ENCODE measurements at regions not wholly inside any gene's neighbourhood (a gene's known extent, or its start where the extent isn't known, plus 50 kb on each side); places are given as distances from the start of the nearest gene placed in this dataset.
"Not testable (repeated sequence)": the region's sequence is repeated elsewhere in the genome, so short reads cannot be mapped to it uniquely, and the experiment has no call there.

DNA sequence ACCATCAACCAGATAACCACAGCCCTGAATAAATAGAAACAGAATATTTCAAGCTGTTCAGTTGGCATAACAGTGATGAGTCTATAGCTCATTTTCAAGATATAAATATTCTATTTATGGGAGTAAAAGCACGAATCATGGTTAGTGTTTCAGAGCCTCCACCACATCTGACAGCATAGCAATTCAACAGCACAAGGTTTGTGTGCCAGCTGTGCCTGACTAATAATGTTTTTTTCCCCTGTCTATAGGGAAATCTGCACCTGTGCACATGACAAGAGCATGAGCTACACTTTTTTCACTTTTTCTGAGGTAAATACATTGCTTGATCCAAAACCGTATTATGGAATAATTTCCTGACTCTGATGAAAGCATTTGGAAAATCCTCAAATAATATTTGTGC lies 251.3 kb downstream of the RPIA start:
- no peak for TF ChIP-seq GATA1 (IDR thresholded peaks at IDR 0.05; ENCODE audit: low read depth, low read length)
- TF ChIP-seq POLR2A (IDR thresholded peaks at IDR 0.05; ENCODE audit: low read length) = no peak
- no peak for DNase-seq

DNA sequence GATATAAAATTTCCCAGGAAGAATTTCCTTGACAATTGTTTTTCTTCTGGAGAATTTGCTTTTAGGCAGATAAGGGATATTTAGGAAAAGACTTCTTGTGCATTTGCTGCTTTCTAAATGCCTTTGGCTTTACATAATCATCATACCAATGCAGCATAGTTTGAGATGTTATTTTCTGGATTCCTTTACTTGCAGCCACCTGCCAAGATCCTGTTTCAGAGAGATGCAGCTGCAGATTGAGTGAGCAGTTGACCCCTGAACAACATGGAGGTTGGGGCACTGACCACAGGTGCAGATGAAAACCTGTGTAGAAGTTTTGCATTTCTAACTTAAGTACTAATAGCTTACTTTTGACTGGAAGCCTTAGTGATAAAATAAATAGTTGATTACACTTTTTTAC lies 257.9 kb downstream of the RPIA start:
- no peak for TF ChIP-seq GATA1 (IDR thresholded peaks at IDR 0.05; ENCODE audit: low read depth, low read length)
- no peak for DNase-seq

DNA sequence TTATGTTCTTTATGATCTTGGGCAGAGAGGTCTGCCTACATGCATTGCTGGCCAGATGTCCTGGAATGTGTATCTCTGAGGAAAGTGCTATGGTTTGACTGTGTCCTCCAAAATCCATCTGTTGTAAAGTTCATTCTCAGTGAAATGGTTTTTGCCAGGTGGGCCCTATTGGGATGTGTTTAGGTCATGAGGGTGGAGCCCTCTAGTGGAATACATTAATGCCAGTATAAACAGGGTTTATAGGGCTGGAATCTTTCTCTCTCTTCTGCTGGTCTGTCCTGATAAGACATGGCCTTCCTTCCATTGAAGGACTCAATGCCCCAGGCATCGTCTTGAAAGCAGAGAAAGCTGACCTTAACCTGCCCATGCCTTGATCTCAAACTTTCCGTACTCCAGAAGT lies 258.5 kb downstream of the RPIA start:
- TF ChIP-seq GATA1 (IDR thresholded peaks at IDR 0.05; ENCODE audit: low read depth, low read length) (no peak), POLR2A (IDR thresholded peaks at IDR 0.05; ENCODE audit: low read length) (no peak)
- peak; percentile 14 to 28 for DNase-seq

DNA sequence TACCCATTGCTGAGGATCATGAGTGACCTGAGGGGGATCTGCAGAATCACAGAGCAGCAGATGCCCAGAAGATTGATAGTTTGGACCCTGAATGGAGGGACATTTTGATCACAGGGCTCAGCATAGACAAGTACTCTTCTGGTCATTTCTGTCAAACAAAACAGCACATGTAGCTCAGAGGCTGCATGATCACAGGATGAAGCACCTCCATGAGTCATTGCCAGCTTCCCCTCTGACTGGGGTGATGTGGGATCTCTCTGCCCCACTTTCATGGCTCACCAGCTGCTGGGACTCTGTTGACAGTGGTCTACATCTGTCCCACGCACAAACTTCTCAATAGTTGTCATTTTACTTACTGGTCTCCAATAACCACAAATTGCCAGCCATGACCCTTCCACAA lies 264.1 kb downstream of the RPIA start:
- no peak for DNase-seq
- TF ChIP-seq POLR2A (IDR thresholded peaks at IDR 0.05; ENCODE audit: low read length) (no peak), GATA1 (IDR thresholded peaks at IDR 0.05; ENCODE audit: low read depth, low read length) (no peak)

DNA sequence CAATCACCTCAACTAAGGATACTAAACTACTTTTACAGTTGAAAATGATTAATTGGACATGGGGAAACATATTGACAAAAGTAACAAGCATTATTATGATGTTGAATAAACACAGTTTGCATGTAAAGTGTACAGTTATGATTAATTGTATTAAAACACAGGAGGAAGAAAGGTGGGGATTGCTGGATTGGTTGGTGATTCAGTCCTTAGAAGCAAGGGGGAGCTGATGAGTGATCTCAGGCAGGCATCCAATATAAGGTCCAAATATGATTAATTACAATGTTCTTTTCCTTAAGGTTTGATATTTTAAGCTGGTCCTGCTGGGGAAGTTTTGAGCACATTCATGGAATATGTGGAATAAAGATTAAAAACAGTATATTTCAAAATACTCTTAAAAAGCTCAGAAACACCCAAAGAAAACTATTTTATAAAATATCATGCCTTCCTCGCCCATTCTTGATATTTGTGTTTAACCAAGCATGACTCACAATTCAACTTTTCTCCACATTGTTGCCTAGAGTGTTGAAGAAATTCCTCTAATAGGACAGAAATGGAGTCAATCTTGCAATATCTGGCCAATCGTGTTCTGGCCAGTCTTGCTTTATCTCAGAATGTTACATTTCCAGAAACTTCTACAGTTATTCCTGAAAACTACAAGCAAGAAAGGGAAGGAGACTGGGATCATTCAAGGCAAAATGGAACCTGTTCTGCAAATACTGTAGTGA lies 268.2 kb downstream of the RPIA start:
- DNase-seq = peak in 1 of 2 experiments; percentile 2
- no peak for TF ChIP-seq GATA1 (IDR thresholded peaks at IDR 0.05; ENCODE audit: low read depth, low read length)

GRCh38 chr2:88961323-88961722 lies 269.9 kb downstream of the RPIA start:
- DNase-seq = not testable (repeated sequence)

GRCh38 chr2:88967844-88968243 lies 276.4 kb downstream of the RPIA start:
- peak in 1 of 2 experiments; percentile 1 for DNase-seq
- TF ChIP-seq GATA1 (IDR thresholded peaks at IDR 0.05; ENCODE audit: low read depth, low read length) = no peak
- TF ChIP-seq POLR2A (IDR thresholded peaks at IDR 0.05; ENCODE audit: low read length) = no peak

- not testable (repeated sequence) for DNase-seq
Measured at GRCh38 chr2:88978011-88978410, 286.5 kb downstream of the RPIA start.

GRCh38 chr2:88978446-88978845 lies 287.0 kb downstream of the RPIA start:
- DNase-seq = not testable (repeated sequence)

DNA sequence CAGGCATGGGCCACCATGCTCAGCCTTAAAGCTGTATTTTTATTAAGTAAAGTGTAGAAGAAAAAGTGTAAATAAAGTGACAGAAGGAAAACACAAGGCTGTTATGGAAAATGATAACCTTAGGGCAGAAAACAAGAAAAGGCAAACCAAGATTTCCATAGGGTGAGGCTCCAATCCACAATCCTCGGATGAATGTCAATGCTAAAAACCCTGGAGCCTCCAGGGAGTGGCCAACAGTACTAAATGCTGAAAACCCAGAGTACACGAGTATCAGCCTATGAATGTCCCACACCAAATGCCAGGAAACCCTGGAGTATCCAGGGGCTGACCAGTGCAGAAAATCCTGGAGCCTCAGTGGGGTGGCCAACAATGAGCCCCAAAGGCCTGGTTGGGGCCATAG lies 292.6 kb downstream of the RPIA start:
- DNase-seq = not testable (repeated sequence)

DNA sequence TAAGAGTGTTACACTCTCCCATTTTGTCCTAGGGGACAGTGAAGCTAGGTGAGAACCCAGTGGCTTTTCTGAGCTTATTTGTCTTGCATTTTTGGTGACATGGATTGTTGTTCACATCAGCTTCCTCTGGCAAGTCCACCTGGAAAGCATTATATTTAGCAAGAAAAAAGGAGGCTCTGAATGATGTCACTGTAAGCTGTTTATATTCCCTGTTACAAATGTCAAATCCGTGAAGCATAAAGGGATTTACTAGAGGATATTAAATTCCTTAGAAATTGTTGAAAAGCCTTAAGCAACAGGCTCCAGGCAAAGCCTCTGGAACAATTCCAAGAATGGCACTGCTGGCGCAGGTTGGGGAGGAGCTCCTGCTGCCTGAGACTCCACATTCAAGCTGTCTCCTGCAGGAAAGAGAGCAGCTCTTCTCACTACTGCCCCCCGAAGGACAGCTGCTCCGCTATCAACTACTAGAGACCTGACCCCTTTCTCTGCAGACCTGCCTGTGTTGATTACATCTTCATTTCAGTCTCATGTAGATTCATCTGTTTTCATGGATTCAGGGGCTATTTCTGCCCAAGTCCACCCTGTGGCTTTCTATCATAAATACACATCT lies 295.4 kb downstream of the RPIA start:
- not testable (repeated sequence) for DNase-seq

- DNase-seq = not testable (repeated sequence)
Measured at GRCh38 chr2:88988617-88989016, 297.1 kb downstream of the RPIA start.

DNA sequence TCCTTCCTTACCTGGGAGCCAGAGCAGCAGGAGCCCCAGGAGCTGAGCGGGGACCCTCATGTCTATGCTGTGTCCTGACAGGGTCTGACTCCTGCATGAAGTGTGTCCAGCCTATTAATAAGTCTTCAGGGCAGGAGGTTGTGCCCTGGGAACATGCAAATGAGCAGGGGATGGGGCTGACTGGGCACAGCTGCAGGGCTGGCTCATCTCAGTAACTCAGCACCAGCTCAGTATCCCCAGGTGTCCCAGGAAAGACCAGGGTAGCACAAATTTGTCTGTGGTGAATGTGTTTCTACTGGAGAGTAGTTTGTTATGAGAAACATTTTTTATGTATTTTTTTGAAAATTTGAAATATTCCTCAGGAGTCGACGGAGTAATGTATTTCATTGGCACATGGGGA lies 301.3 kb downstream of the RPIA start:
- DNase-seq = not testable (repeated sequence)

- DNase-seq = not testable (repeated sequence)
Measured at GRCh38 chr2:88994856-88995255, 303.4 kb downstream of the RPIA start.

- not testable (repeated sequence) for DNase-seq
Measured at GRCh38 chr2:88996588-88996987, 305.1 kb downstream of the RPIA start.

- TF ChIP-seq POLR2A (IDR thresholded peaks at IDR 0.05; ENCODE audit: low read length) = no peak
- TF ChIP-seq GATA1 (IDR thresholded peaks at IDR 0.05; ENCODE audit: low read depth, low read length) = no peak
- no peak for DNase-seq
Measured at GRCh38 chr2:88999365-88999764, 307.9 kb downstream of the RPIA start.

GRCh38 chr2:89000235-89000634 lies 308.8 kb downstream of the RPIA start:
- no peak for DNase-seq
- TF ChIP-seq GATA1 (IDR thresholded peaks at IDR 0.05; ENCODE audit: low read depth, low read length) (no peak), POLR2A (IDR thresholded peaks at IDR 0.05; ENCODE audit: low read length) (no peak)

- DNase-seq = not testable (repeated sequence)
Measured at GRCh38 chr2:89004238-89004637, 312.8 kb downstream of the RPIA start.

GRCh38 chr2:89020566-89020965 lies 329.1 kb downstream of the RPIA start:
- DNase-seq = not testable (repeated sequence)

- not testable (repeated sequence) for DNase-seq
Measured at GRCh38 chr2:89026296-89026695, 334.8 kb downstream of the RPIA start.

DNA sequence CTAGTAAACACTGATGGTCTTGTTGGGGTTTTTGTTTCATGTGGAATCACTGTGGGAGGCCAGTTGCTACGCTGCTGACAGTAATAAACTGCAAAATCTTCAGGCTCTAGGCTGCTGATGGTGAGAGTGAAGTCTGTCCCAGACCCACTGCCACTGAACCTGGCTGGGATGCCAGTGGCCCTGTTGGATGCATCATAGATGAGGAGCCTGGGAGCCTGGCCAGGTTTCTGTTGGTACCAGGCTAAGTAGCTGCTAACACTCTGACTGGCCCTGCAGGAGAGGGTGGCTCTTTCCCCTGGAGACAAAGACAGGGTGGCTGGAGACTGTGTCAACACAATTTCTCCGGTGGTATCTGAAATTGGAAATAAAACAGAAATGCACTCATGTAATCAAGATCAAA lies 335.6 kb downstream of the RPIA start:
- DNase-seq = not testable (repeated sequence)

DNA sequence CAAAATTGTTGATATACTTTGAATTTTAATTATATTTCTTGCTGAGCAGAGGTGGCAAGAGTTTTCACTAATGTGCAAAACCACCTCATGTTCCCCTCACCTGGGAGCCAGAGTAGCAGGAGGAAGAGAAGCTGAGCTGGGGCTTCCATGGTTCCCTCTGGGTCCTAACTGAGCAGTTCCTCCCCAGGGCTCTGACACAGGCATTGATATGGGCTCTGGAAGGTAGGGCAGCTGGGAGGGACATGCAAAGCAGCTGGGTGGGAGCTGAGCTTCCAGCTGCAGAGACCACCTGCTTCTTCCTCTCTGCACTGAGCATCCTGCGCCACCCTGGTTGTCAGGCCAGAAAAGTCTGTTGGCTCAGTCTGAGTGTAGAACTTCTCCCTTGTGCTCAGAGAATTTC lies 336.1 kb downstream of the RPIA start:
- DNase-seq = not testable (repeated sequence)
